ENCODE measurements at regions not wholly inside any gene's neighbourhood (a gene's known extent, or its start where the extent isn't known, plus 50 kb on each side); places are given as distances from the start of the nearest gene placed in this dataset.

- peaks cover 33% of the 10 kb centered on the region for H3K4me1 ChIP-seq (ENCODE audit: insufficient read depth, low read length, poor library complexity, severe bottlenecking)
- intact Hi-C loops (cut with micrococcal nuclease; ENCODE audit: unreplicated experiment): no loop called here
- H3K9me3 ChIP-seq (ENCODE audit: low read depth, low read length, poor library complexity, severe bottlenecking): no peaks in the 10 kb centered on the region
- H3K4me3 ChIP-seq (ENCODE audit: low read depth, low read length, poor library complexity, severe bottlenecking): no peak overlapping the region
- POLR2A ChIA-PET (ENCODE audit: low non-redundant PET): no interaction called here
- BruUV-seq (replicated peaks): no TSS peak
- no peaks in the 10 kb centered on the region for H3K36me3 ChIP-seq (ENCODE audit: insufficient read depth, low read length, poor library complexity, severe bottlenecking)
- no peaks in the 10 kb centered on the region for H3K27me3 ChIP-seq (replicated peaks; ENCODE audit: insufficient read depth, low read depth, low read length, poor library complexity)
- DNase-seq (ENCODE audit: low spot score): no peak
- H3K27ac ChIP-seq (ENCODE audit: low read depth, low read length, poor library complexity, severe bottlenecking): no peak overlapping the region
- CTCF ChIA-PET: interaction anchor here (0.6 kb wide), 1 partner anchor 145 kb away, joined by 4 read pairs; no protein-coding TSS in a partner anchor
- TF ChIP-seq CTCF (conservative IDR thresholded peaks at IDR 0.05; ENCODE audit: low read depth, low read length): no peak
- no peak for TF ChIP-seq EZH2 (IDR thresholded peaks at IDR 0.05; ENCODE audit: borderline replicate concordance, low read depth, low read length, poor library complexity, severe bottlenecking)
These were observed 96.0 kb upstream of the TLE3 start for GRCh38 chr15:70193734-70194133.

- no peaks in the 10 kb centered on the region for H3K27me3 ChIP-seq (replicated peaks; ENCODE audit: insufficient read depth, low read depth, low read length, poor library complexity)
These were observed 94.8 kb upstream of the TLE3 start for GRCh38 chr15:70192490-70192889.

GRCh38 chr15:70192041-70192440 is 94.3 kb upstream of the TLE3 start:
- H3K4me3 ChIP-seq (ENCODE audit: low read depth, low read length, poor library complexity, severe bottlenecking): no peak overlapping the region
- BruUV-seq (replicated peaks): no TSS peak
- TF ChIP-seq CTCF (conservative IDR thresholded peaks at IDR 0.05; ENCODE audit: low read depth, low read length): no peak
- TF ChIP-seq EZH2 (IDR thresholded peaks at IDR 0.05; ENCODE audit: borderline replicate concordance, low read depth, low read length, poor library complexity, severe bottlenecking): no peak
- POLR2A ChIA-PET (ENCODE audit: low non-redundant PET): no interaction called here
- no peaks in the 10 kb centered on the region for H3K27me3 ChIP-seq (replicated peaks; ENCODE audit: insufficient read depth, low read depth, low read length, poor library complexity)
- H3K9me3 ChIP-seq (ENCODE audit: low read depth, low read length, poor library complexity, severe bottlenecking): no peaks in the 10 kb centered on the region
- peaks cover 16% of the 10 kb centered on the region for H3K4me1 ChIP-seq (ENCODE audit: insufficient read depth, low read length, poor library complexity, severe bottlenecking)
- no peak for DNase-seq (ENCODE audit: low spot score)
- CTCF ChIA-PET: no interaction called here
- intact Hi-C loops (cut with micrococcal nuclease; ENCODE audit: unreplicated experiment): no loop called here
- H3K36me3 ChIP-seq (ENCODE audit: insufficient read depth, low read length, poor library complexity, severe bottlenecking): no peaks in the 10 kb centered on the region
- no peak overlapping the region for H3K27ac ChIP-seq (ENCODE audit: low read depth, low read length, poor library complexity, severe bottlenecking)

More at GRCh38 chr15:70192490-70192889, 94.8 kb upstream of the TLE3 start:
- H3K36me3 ChIP-seq (ENCODE audit: insufficient read depth, low read length, poor library complexity, severe bottlenecking): no peaks in the 10 kb centered on the region
- DNase-seq (ENCODE audit: low spot score): no peak
- TF ChIP-seq CTCF (conservative IDR thresholded peaks at IDR 0.05; ENCODE audit: low read depth, low read length) (no peak), EZH2 (IDR thresholded peaks at IDR 0.05; ENCODE audit: borderline replicate concordance, low read depth, low read length, poor library complexity, severe bottlenecking) (no peak)
- ChIA-PET POLR2A (ENCODE audit: low non-redundant PET) (no interaction called here), CTCF (no interaction called here)
- no TSS peak for BruUV-seq (replicated peaks)
- H3K27ac ChIP-seq (ENCODE audit: low read depth, low read length, poor library complexity, severe bottlenecking): no peak overlapping the region
- H3K9me3 ChIP-seq (ENCODE audit: low read depth, low read length, poor library complexity, severe bottlenecking): no peaks in the 10 kb centered on the region
- intact Hi-C loops (cut with micrococcal nuclease; ENCODE audit: unreplicated experiment): no loop called here
- no peak overlapping the region for H3K4me3 ChIP-seq (ENCODE audit: low read depth, low read length, poor library complexity, severe bottlenecking)
- peaks cover 20% of the 10 kb centered on the region for H3K4me1 ChIP-seq (ENCODE audit: insufficient read depth, low read length, poor library complexity, severe bottlenecking)

Data from A673 (cell line).